ENCODE measurements at regions not wholly inside any gene's neighbourhood (a gene's known extent, or its start where the extent isn't known, plus 50 kb on each side); places are given as distances from the start of the nearest gene placed in this dataset.

DNA sequence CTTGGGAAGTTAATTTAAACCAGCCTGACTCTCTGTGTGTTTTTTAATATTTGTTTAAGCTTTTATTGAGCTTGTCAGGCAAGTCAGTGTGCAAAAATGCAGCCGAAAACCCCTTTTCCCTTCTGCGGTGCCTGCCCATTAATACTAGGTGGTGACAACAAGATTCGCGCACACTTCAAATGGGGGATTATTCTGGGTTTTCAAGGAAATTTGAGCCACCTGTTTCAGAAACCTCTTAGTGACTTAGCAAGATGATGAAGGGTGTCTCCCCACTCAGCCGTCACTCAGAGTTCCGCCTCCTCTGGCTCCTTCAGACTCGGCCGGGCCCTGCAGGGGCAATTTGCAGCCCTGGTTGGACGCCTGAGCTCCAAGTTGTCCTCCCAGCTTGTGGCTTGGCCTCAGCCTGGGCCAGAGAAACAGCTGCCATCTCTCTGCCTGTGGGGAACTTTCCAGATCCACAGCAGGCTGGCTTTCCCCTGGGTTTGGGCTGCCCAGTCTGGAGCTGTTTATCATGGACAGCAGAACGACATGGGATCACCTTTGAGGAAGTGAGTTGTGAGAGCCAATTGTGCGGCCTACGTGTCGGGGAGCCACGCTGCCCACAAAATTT is 75.9 kb downstream of the SPRY4 start:
- H3K27me3 ChIP-seq = no peaks in the 10 kb centered on the region
- ATAC-seq (ENCODE audit: low FRiP score in 2 of 2) (peak; percentile 57 to 74), DNase-seq (peak; percentile 76 to 81)
- no peak for TF ChIP-seq POLR2A (IDR thresholded peaks at IDR 0.05)
- TF ChIP-seq POLR2AphosphoS5 (IDR thresholded peaks at IDR 0.05) = peak in 1 of 2 donors; percentile 36
- TF ChIP-seq, protein P1, sequence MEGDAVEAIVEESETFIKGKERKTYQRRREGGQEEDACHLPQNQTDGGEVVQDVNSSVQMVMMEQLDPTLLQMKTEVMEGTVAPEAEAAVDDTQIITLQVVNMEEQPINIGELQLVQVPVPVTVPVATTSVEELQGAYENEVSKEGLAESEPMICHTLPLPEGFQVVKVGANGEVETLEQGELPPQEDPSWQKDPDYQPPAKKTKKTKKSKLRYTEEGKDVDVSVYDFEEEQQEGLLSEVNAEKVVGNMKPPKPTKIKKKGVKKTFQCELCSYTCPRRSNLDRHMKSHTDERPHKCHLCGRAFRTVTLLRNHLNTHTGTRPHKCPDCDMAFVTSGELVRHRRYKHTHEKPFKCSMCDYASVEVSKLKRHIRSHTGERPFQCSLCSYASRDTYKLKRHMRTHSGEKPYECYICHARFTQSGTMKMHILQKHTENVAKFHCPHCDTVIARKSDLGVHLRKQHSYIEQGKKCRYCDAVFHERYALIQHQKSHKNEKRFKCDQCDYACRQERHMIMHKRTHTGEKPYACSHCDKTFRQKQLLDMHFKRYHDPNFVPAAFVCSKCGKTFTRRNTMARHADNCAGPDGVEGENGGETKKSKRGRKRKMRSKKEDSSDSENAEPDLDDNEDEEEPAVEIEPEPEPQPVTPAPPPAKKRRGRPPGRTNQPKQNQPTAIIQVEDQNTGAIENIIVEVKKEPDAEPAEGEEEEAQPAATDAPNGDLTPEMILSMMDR (IDR thresholded peaks at IDR 0.05) = no peak
- TF ChIP-seq EP300 (IDR thresholded peaks at IDR 0.05) = peak in 1 of 4 donors; percentile 9
- no peaks in the 10 kb centered on the region for H3K36me3 ChIP-seq
- no peaks in the 10 kb centered on the region for H3K9me3 ChIP-seq
- no peak overlapping the region for H3K4me3 ChIP-seq
- WGBS, 2 donors = 68 to 69% methylated on average over 11 to 14 of the region's 14 CpGs
- peaks cover 0 to 11% (median 7%) of the 10 kb centered on the region in 4 donors for H3K4me1 ChIP-seq
- H3K27ac ChIP-seq = peak overlapping the region; percentile 44 to 81 (median 62)

DNA sequence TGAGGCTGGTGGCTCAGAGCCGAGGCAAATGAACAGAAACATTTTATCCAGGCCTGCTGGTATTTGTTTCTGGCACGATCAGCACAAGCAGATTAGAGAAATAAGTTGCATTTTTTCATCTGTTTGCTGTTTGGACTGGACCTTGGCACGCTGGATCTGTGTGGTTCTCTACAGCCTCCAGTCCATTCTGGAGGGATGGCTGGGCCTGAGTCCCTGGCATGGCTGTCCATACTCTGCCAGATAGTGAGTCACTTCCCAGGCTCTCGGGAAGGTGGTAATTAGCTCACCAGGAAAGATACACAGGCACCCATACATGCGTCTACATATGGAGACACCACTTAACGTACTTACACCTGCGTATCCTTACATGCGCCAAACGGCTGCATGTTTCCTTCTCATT is 78.6 kb downstream of the SPRY4 start:
- H3K4me1 ChIP-seq = peaks cover 0 to 11% (median 7%) of the 10 kb centered on the region in 4 donors
- no peaks in the 10 kb centered on the region for H3K27me3 ChIP-seq
- H3K4me3 ChIP-seq = no peak overlapping the region
- no peaks in the 10 kb centered on the region for H3K36me3 ChIP-seq
- DNase-seq (no peak), ATAC-seq (ENCODE audit: low FRiP score in 2 of 2) (peak; percentile 49 to 62)
- 80 to 81% methylated on average over 9 of the region's 9 CpGs for WGBS, 2 donors
- TF ChIP-seq, protein P1 (IDR thresholded peaks at IDR 0.05) = no peak
- TF ChIP-seq POLR2A (IDR thresholded peaks at IDR 0.05) (no peak), POLR2AphosphoS5 (IDR thresholded peaks at IDR 0.05) (no peak), EP300 (IDR thresholded peaks at IDR 0.05) (no peak)
- H3K27ac ChIP-seq = peak overlapping the region in 3 of 4 donors; percentile 2 to 58 (median 44)
- no peaks in the 10 kb centered on the region for H3K9me3 ChIP-seq

DNA sequence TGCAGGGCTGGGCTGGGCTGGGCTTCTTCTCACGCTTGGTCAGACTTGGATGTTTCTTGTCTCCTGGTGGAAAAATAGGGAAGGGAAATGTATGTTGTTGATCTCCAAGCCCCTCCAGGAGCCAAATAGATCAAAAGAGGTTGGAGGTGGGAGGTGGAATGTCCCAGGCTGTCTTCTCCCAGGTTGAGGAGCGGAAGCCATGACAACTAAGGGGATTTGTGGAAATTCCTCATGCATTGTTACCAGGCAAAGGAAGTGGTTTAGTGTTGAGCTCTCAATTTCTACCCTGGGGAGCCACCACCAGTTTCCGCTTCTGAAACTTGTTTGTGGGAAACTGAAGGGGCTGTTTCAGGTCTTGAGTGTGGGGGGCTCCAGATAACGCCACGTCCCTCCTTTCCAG is 79.0 kb downstream of the SPRY4 start:
- Histone ChIP-seq H3K9me3 (no peaks in the 10 kb centered on the region), H3K4me3 (no peak overlapping the region), H3K4me1 (peaks cover 0 to 11% (median 7%) of the 10 kb centered on the region in 4 donors), H3K27me3 (no peaks in the 10 kb centered on the region), H3K36me3 (no peaks in the 10 kb centered on the region), H3K27ac (peak overlapping the region in 3 of 4 donors; percentile 2 to 58 (median 44))
- no peak for ATAC-seq (ENCODE audit: low FRiP score in 2 of 2)
- TF ChIP-seq EP300 (IDR thresholded peaks at IDR 0.05) = no peak
- TF ChIP-seq, protein P1 (IDR thresholded peaks at IDR 0.05) = no peak
- 64 to 76% methylated on average over 5 of the region's 5 CpGs for WGBS, 2 donors
- DNase-seq = no peak

DNA sequence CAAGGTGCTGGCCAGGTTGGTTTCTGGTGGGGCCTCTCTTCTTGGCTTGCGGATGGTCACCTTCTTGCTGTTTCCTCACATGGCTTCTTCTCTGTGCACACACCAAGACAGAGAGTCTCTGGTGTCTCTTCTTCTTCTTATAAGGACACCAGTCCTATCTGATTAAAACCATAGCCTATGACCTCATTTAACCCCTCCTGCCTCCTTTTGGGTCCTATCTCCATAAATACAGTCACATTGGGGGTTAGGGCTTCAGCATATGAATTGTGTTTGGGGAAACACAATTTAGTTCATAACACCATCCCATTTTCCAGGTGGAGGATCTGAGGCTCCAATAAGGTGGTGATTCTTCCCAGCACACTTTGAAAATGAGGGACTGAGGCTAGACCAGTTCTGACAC is 80.4 kb downstream of the SPRY4 start:
- Histone ChIP-seq H3K27ac (no peak overlapping the region), H3K4me1 (peaks cover 0 to 10% (median 5%) of the 10 kb centered on the region in 4 donors), H3K36me3 (no peaks in the 10 kb centered on the region), H3K9me3 (no peaks in the 10 kb centered on the region), H3K27me3 (no peaks in the 10 kb centered on the region), H3K4me3 (no peak overlapping the region)
- WGBS, 2 donors = 93 to 100% methylated on average over 1 of the region's 1 CpG
- no peak for DNase-seq
- TF ChIP-seq POLR2A (IDR thresholded peaks at IDR 0.05) (no peak), POLR2AphosphoS5 (IDR thresholded peaks at IDR 0.05) (no peak), EP300 (IDR thresholded peaks at IDR 0.05) (no peak)
- TF ChIP-seq, protein P1 (IDR thresholded peaks at IDR 0.05) = no peak
- ATAC-seq (ENCODE audit: low FRiP score in 2 of 2) = no peak

DNA sequence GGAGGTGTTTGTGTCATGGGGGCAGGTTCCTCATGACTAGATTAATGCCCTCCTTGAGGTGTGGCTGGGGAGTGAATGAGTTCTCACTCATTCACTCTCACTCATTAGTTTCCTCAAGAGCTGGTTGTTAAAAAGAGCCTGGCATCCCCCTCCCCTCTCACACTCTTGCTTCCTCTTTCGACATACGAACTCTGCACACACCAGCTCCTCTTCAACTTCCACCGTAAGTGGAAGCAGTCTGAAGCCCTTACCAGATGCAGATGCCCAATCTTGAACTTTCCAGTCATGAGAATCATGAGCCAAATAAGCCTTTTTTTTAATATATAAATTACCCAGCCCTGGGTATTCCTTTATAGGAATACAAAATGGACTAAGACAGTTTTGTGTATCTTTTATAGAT is 82.5 kb downstream of the SPRY4 start:
- 70 to 71% methylated on average over 3 of the region's 3 CpGs for WGBS, 2 donors
- Histone ChIP-seq H3K27ac (no peak overlapping the region), H3K9me3 (no peaks in the 10 kb centered on the region), H3K4me1 (peaks cover 0 to 5% (median 2%) of the 10 kb centered on the region in 4 donors), H3K27me3 (no peaks in the 10 kb centered on the region), H3K4me3 (no peak overlapping the region), H3K36me3 (no peaks in the 10 kb centered on the region)
- TF ChIP-seq EP300 (IDR thresholded peaks at IDR 0.05) = no peak
- TF ChIP-seq POLR2A (IDR thresholded peaks at IDR 0.05) = no peak
- no peak for TF ChIP-seq POLR2AphosphoS5 (IDR thresholded peaks at IDR 0.05)
- TF ChIP-seq, protein P1 (IDR thresholded peaks at IDR 0.05) = no peak
- DNase-seq = no peak
- ATAC-seq (ENCODE audit: low FRiP score in 2 of 2) = no peak

Measured in upper lobe of left lung (tissue), 6 donors.